HG03066 (cell line): ENCODE measurements at regions not wholly inside any gene's neighbourhood (a gene's known extent, or its start where the extent isn't known, plus 50 kb on each side); places are given as distances from the start of the nearest gene placed in this dataset.

Experiments used
- ATAC-seq: cut with Tn5 transposase; IDR thresholded peaks from one replicate; pipeline ENCODE4 v1.9.1; 2021; ENCODE audit warnings: low read depth; ENCODE audit not compliant: unreplicated experiment

DNA sequence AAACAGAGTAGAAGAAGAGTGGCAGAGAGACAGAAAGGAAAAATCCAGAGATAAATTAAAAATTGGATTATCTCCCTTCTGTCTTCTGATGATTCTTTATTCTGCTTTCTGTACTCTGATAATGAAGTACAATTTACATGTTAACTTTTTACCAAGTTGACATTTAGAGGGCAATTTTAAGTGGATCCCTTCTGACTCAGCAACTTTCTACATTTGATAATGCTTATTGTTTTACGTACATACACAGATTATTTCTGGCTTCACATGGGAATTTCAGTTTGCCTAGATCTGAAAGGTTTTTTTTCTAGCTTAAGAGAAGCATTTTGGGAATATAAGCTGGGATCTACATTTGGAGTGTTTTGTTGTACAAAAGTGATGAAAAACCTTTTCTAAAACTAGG is 491.3 kb downstream of the OTOL1 start:
- ATAC-seq: no peak

GRCh38 chr3:161989012-161989411 is 492.4 kb downstream of the OTOL1 start:
- no peak for ATAC-seq

DNA sequence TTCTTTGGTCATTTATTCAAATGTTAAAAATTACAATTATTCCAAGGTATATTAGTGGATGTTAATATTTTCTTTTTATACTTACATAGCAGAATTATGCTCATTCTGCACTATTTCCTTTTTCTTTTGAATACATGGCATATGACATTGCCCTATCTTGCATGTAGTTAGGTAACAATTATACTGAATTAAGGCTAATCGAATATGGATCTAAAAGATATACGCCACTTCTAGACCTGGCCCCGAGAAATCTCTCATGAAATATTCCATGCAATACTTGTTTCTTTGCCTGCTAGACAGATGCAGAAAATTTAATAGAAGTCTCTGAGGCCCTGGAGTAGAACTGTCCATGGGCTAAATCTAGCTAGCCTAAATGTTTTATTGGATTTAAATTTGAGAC is 493.4 kb downstream of the OTOL1 start:
- no peak for ATAC-seq

- no peak for ATAC-seq
Measured at GRCh38 chr3:161991901-161992540, 495.4 kb downstream of the OTOL1 start.

DNA sequence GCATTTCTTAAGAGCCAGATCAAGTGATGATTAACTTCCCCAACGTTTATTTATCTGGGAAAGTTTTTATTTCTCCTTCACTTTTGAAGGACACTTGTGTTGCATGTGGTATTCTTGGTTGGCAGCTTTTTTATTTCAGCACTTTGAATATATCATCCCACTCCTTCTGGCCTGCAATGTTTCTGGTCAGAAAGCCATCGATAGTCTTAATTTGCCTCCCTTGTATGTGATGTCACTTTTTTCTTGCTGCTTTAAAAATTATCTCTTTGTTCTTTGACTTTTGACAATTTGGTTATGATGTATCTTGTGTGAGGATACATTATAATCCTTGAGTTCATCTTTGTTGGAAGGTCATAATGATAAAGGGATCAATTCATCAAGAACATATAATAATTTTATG is 503.2 kb downstream of the OTOL1 start:
- no peak for ATAC-seq

GRCh38 chr3:162007722-162008121 is 511.1 kb downstream of the OTOL1 start:
- ATAC-seq: no peak

DNA sequence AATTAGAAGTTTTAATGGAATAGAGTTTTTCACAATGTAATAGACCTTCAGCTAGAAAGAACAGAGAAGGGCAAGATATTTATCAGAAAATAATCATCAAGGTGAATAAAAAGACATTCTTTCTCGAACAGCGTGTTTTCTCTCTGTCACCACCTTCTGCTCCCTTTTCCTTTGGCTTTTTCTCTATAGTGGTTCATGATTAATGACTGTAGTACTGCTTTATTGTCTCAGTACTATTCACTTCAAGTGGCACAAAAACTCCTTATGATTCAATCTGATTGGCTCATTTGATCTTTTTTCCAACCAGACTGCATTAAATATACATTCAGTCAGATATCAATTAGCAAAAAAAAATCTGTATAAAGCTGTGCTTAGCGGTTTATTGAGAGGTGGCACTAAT is 516.0 kb downstream of the OTOL1 start:
- no peak for ATAC-seq

GRCh38 chr3:162014284-162014683 is 517.7 kb downstream of the OTOL1 start:
- ATAC-seq: no peak

GRCh38 chr3:162015856-162016255 is 519.2 kb downstream of the OTOL1 start:
- ATAC-seq: no peak

DNA sequence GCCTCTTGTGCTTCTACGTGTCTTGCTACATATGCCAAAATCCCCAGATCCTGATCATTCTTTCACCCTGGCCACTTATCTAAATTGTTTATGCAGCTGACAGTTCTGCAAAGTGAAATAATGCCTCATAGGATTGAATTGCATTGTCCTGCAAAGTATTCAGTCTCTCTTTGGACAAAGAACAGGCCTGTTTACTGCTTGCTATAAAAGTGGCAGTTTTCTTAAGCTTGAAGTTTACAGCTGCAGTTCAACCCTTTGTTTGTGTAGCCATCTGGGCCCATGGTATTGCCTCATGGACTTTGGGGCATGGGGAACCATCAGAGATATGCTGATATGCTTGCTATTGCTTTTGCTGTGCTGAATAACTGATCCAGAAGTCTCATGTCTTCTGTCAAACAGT is 523.2 kb downstream of the OTOL1 start:
- ATAC-seq: no peak

- no peak for ATAC-seq
Measured at GRCh38 chr3:162021206-162021605, 524.6 kb downstream of the OTOL1 start.

DNA sequence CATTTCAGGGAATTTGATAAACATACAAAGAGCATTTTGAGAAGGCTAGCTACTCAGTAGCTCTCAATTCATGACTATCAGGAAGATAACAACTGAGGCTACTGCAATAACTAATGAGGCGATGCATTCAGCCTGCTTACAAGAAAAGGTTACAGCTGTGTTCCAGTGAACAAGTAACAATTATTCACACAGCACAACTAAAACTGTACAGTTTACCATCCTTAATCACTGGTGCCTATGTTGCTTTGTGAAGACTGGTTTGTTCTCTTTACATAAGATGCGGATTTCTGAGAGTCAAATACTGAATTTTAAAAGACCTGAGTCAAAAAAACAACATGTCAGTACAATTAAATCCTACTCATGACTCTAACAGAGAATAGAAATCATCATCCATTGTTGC is 526.3 kb downstream of the OTOL1 start:
- no peak for ATAC-seq

- ATAC-seq: no peak
Measured at GRCh38 chr3:162029736-162030135, 533.1 kb downstream of the OTOL1 start.

GRCh38 chr3:162034368-162034767 is 537.8 kb downstream of the OTOL1 start:
- no peak for ATAC-seq

DNA sequence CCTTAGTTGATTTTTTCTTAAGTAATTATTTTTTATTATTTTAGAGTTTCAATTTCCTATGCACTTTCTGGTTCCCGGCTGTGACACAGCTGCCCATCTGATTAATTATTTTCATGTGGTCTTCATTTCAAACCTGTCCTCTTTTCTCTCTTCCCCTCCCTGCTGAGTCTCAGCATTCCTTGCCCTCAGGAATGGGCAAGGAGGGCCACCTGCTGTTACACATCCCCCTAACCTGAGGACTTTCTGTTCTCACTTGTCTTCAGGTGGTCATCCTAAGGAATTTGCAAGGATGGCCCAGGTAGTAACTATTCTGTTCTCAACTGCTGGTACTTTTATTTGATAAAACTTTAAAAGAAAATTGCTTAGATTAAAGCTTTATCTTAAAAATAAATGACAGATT is 545.0 kb downstream of the OTOL1 start:
- ATAC-seq: no peak

DNA sequence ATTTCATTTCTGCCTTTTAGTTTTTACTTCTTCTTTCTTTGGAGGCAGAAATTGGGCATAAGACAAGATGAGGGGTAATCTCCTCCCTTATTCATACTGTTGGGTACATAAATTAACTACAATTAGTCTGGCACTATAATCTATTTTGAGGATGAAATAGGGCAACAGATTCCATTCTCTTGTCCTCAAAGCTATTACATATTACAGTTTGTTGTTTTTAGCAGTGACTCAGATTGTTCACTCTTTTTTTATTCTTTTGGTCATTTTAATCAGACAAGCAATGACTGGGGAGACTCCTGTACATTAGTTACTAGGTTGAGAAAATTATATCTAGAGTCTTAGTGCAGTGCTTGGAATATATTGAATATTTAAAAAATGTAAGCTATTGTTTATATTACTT is 556.0 kb downstream of the OTOL1 start:
- ATAC-seq: no peak

- ATAC-seq: no peak
Measured at GRCh38 chr3:162072656-162073164, 576.1 kb downstream of the OTOL1 start.

- no peak for ATAC-seq
Measured at GRCh38 chr3:162073422-162073975, 576.9 kb downstream of the OTOL1 start.

DNA sequence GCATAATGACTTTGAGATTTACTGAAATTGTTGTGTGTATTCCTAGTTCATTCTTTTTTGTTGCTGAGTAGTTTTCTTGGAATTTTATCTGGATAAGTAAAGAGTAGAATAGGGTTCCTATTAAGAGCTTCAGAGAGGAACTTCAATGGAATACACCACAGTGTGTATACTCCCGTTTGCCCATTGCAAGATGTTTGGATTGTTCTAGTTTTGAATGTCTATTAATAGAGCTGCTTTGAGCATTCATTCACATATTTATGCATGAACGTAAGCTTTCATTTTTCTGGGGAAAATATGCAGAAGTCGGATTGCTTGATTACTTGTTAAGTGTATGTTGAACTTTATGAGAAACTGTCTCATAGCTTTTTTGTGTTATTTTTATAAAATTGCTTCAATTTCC is 580.5 kb downstream of the OTOL1 start:
- ATAC-seq: no peak

DNA sequence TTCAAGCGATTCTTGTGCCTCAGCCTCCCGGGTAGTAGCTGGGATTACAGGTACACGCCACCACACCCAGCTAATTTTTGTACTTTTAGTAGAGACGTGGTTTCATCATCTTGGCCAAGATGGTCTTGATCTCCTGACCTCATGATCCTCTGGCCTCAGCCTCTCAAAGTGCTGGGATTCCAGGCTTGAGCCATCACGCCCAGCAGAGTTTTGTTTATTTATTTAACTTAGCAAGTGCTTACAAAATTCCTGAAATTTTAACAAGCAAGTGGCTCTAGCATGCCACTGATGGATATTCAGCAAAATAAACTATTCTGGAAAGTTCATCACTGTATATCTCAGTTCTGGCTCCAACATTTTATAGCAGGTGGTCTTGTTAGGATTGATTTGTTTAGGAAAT is 585.9 kb downstream of the OTOL1 start:
- ATAC-seq: no peak

DNA sequence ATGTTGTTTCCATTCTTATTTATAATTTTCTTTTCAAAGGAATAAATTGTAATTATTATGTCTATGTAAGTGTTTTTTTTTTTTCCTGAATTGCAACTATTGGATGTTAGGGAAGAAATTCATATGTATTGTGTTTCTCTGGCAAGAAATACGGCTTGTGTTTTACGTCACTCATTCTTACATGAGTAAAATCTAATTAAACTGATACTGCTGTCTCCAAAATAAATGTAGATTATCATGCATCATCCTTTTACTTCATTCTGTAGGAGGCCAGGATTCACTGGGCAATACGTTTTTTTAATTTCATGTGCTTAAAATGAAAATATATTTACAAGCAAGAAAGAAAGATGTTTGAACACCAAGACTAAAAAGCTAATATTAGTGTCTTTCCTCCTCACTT is 590.8 kb downstream of the OTOL1 start:
- ATAC-seq: no peak

DNA sequence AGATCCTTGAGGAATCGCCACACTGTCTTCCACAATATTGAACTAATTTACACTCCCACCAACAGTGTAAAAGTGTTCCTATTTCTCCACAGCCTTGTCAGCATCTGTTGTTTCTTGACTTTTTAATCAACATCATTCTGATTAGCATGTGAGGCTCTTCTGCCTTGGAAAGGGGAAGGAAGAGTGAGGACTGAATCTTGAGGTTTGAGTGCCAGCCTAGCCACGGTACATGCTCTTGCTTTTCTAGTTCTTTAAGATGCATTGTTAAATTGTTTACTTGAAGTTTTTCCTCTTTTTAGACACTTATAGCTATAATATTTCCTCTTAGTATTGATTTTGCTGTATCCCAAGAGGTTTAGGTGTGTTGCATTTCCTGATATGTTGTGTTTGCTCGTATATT is 596.1 kb downstream of the OTOL1 start:
- no peak for ATAC-seq

DNA sequence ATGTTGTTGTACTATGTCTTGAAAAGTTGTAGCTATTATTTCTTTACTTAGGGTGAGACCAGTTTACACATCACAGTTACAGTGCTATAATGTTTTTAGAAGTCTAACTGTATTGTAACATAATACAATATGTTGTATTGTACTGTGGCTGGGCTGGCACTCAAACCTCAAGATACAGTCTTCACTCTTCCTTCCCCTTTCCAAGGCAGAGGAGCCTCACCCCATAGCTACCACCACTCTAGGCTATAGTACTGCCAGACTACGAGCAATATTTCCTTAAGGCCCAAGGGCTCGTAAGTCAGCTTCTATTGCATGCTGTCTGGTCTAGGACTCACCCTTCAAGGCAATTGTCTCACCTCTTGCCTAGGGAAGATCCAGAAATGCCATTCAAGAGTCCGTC is 597.7 kb downstream of the OTOL1 start:
- ATAC-seq: no peak
